ENCODE measurements at regions not wholly inside any gene's neighbourhood (a gene's known extent, or its start where the extent isn't known, plus 50 kb on each side); places are given as distances from the start of the nearest gene placed in this dataset.

- Histone ChIP-seq H3K27me3 (replicated peaks in 1 of 4; ENCODE audit: control insufficient read depth in 3 of 4, extremely low read depth in 1 of 4, insufficient read depth in 3 of 4, low read length in 3 of 4) (no peaks in the 10 kb centered on the region), H4K8ac (ENCODE audit: extremely low read depth, insufficient read depth, low read length) (no peak overlapping the region), H3K4me3 (ENCODE audit: extremely low read depth in 1 of 4, insufficient read depth in 2 of 4, low read depth in 3 of 4, low read length in 4 of 4) (no peak overlapping the region), H2AFZ (ENCODE audit: low read length) (no peak overlapping the region), H2BK120ac (replicated peaks; ENCODE audit: low read depth, low read length) (no peak overlapping the region), H2AK5ac (ENCODE audit: low read depth, low read length) (no peak overlapping the region), H2BK5ac (ENCODE audit: low read depth, low read length) (no peak overlapping the region), H3K56ac (replicated peaks; ENCODE audit: insufficient read length, low read depth, low read length) (no peak overlapping the region), H3K9ac (replicated peaks in 1 of 4; ENCODE audit: extremely low read depth in 1 of 4, low read depth in 3 of 4, low read length in 3 of 4) (no peak overlapping the region), H3K4me1 (replicated peaks in 1 of 4; ENCODE audit: control insufficient read depth in 3 of 4, insufficient read depth in 4 of 4, low read length in 3 of 4) (peaks cover 0 to 10% (median 0%) of the 10 kb centered on the region in 4 experiments; a peak in 3 of 7 replicates), H3K4ac (replicated peaks; ENCODE audit: insufficient read length, low read depth, low read length) (no peak overlapping the region), H2BK15ac (ENCODE audit: low read length) (no peak overlapping the region), H4K5ac (ENCODE audit: insufficient read length, low read depth, low read length) (no peak overlapping the region), H3K27ac (ENCODE audit: low read depth, low read length) (no peak overlapping the region), H2BK20ac (ENCODE audit: low read length) (no peak overlapping the region), H4K20me1 (replicated peaks in 1 of 2; ENCODE audit: control insufficient read depth in 1 of 2, insufficient read depth in 2 of 2, low read length in 2 of 2) (no peaks in the 10 kb centered on the region), H3K36me3 (ENCODE audit: control insufficient read depth in 2 of 4, insufficient read depth in 4 of 4, low read length in 3 of 4) (no peaks in the 10 kb centered on the region), H3K23me2 (ENCODE audit: low read depth, low read length) (no peaks in the 10 kb centered on the region; the same call in 1 of the 2 replicates), H2BK12ac (ENCODE audit: low read depth, low read length) (no peak overlapping the region), H3K18ac (ENCODE audit: extremely low read depth, low read length) (no peak overlapping the region), H3K79me1 (ENCODE audit: low read depth, low read length) (no peaks in the 10 kb centered on the region), H3K14ac (ENCODE audit: insufficient read length) (no peak overlapping the region), H3K4me2 (ENCODE audit: insufficient read depth in 1 of 2, low read depth in 2 of 2, low read length in 2 of 2) (no peak overlapping the region), H3K9me3 (ENCODE audit: insufficient read depth in 2 of 2, low read depth in 1 of 2, low read length in 1 of 2) (no peaks in the 10 kb centered on the region), H4K91ac (replicated peaks; ENCODE audit: insufficient read length, low read length) (no peak overlapping the region), H3K23ac (ENCODE audit: insufficient read length) (no peak overlapping the region), H3K79me2 (ENCODE audit: control insufficient read depth in 1 of 2, insufficient read depth in 2 of 2, low read length in 2 of 2) (no peaks in the 10 kb centered on the region)
- FAIRE-seq (no peak), DNase-seq (ENCODE audit: low read depth in 1 of 2, low spot score in 2 of 2) (no peak)
- POLR2A ChIA-PET (ENCODE audit: partially characterized antibody) = no interaction called here
- CTCF ChIA-PET (ENCODE audit: partially characterized antibody) = interaction anchor here (0.6 to 1.5 kb wide), 3 partner anchors 32 to 350 kb away, joined by 3 to 4 read pairs (median 3); no protein-coding TSS in a partner anchor
- WGBS, 2 experiments (ENCODE audit: extremely low coverage in 1 of 2, insufficient coverage in 1 of 2, insufficient read length in 1 of 2, insufficient replicate concordance in 2 of 2, low coverage in 1 of 2, low lambda C conversion rate in 2 of 2, missing lambda C conversion rate in 1 of 2) = 91% methylated on average over 4 of the region's 4 CpGs; no CpG with 5 or more reads in 1 of the 2 experiments
- TF ChIP-seq CREB1 (IDR thresholded peaks at IDR 0.05) (no peak), CBX8 (IDR thresholded peaks at IDR 0.05; ENCODE audit: borderline replicate concordance, low read depth, low read length) (no peak), SUZ12 (IDR thresholded peaks at IDR 0.05; ENCODE audit: low read length) (no peak), KDM4A (IDR thresholded peaks at IDR 0.05; ENCODE audit: low read depth, low read length, severe bottlenecking) (no peak), ATF3 (IDR thresholded peaks at IDR 0.05; ENCODE audit: insufficient read depth, low read depth, low read length) (no peak), NRF1 (IDR thresholded peaks at IDR 0.05; ENCODE audit: low read depth, low read length) (no peak), SAP30 (IDR thresholded peaks at IDR 0.05; ENCODE audit: insufficient read depth, insufficient replicate concordance, low read length) (no peak), POLR2AphosphoS5 (IDR thresholded peaks at IDR 0.05; ENCODE audit: low read depth, low read length) (no peak), SIRT6 (IDR thresholded peaks at IDR 0.05; ENCODE audit: low read length) (no peak), TAF7 (optimal IDR thresholded peaks at IDR 0.05; ENCODE audit: borderline replicate concordance, low read depth, low read length) (no peak), ATF2 (IDR thresholded peaks at IDR 0.05; ENCODE audit: low read length) (no peak)
Observed at GRCh38 chr11:112616327-112617097, 344.7 kb upstream of the NCAM1 start.

All from H1 (cell line).